Adrenal gland (tissue), 9 donors: ENCODE measurements at regions not wholly inside any gene's neighbourhood (a gene's known extent, or its start where the extent isn't known, plus 50 kb on each side); places are given as distances from the start of the nearest gene placed in this dataset.

Source experiments
- DNase-seq, 7 donors: peaks; one replicate each; pipeline ENCODE4 v3.0.0-alpha.2; 2019 to 2020
- H3K27ac ChIP-seq, 5 donors: fragments of 200-600 bp; sonication (generic) in 4 of 5; 1 replicate in 3 of 5; 2 replicates in 2 of 5; pipeline versions ENCODE4 v1.5.1 to v1.8.0; 2016 to 2020; ENCODE audit warnings: mild to moderate bottlenecking in 1 of 5
- H3K27me3 ChIP-seq: fragments of 200-600 bp; 2 replicates; pipeline ENCODE4 v1.8.0; 2021
- H3K36me3 ChIP-seq, 2 donors: fragments of 200-600 bp; replicated peaks in 1 of 2; 1 replicate in 1 of 2; 2 replicates in 1 of 2; pipeline versions ENCODE4 v1.5.1 to v1.8.0; 2018 to 2022
- H3K4me1 ChIP-seq, 2 donors: fragments of 200-600 bp; replicated peaks in 1 of 2; 1 replicate in 1 of 2; 2 replicates in 1 of 2; pipeline versions ENCODE4 v1.5.1 to v1.8.0; 2018 to 2021
- H3K4me3 ChIP-seq, 4 donors: fragments of 200-600 bp; sonication (generic) in 3 of 4; one replicate each; pipeline ENCODE4 v1.5.1; 2016 to 2018
- H3K9me3 ChIP-seq, 3 donors: fragments of 200-600 bp; sonication (generic) in 1 of 3; replicated peaks in 1 of 3; 1 replicate in 2 of 3; 2 replicates in 1 of 3; pipeline versions ENCODE4 v1.5.1 to v1.8.0; 2016 to 2021
- CTCF ChIP-seq, 6 experiments: fragments of 450-650 bp in 4 of 6; fragments of 200-600 bp in 2 of 6; sonication (generic) in 1 of 6; IDR thresholded peaks; 1 replicate in 5 of 6; 2 replicates in 1 of 6; pipeline versions ENCODE4 v1.5.1 to v1.8.0; 2016 to 2021; ENCODE audit warnings: antibody characterized with exemption in 6 of 6, mild to moderate bottlenecking in 2 of 6, moderate library complexity in 1 of 6
- POLR2A ChIP-seq, 2 donors: fragments of 450-650 bp; IDR thresholded peaks; one replicate each; pipeline ENCODE4 v1.6.1; 2017; ENCODE audit warnings: antibody characterized with exemption in 2 of 2, mild to moderate bottlenecking in 2 of 2, moderate library complexity in 1 of 2
- WGBS, 4 donors: extraction: QIAGEN DNeasy Blood & Tissue Kit in 2 of 4; methylation state at CpG; one replicate each; pipeline versions ENCODE4 v1.1.5 to v1.1.7; 2013 to 2017; 5-methylcytosine and 5-hydroxymethylcytosine counted together
- intact Hi-C, 2 donors: fragments of 100-400 bp; cut with DNase I; formaldehyde crosslinking; loops; one replicate each; pipeline versions ENCODE4 v1.14.1 to v1.15.0; 2022 to 2023
- donor health status: healthy with polysubstance abuse.
- donor health status: Bipolar disorder and iron deficiency.
- donor health status: DM: yes; HTN: yes; CAD: no.
- donor health status: DM: no; HTN: no; CAD: no.
- donor health status: DM: no; HTN: no; CAD: no.

- WGBS, 4 donors = 90 to 100% (median 92%) methylated on average over 2 of the region's 2 CpGs
- Histone ChIP-seq H3K27ac (no peak overlapping the region), H3K4me1 (no peaks in the 10 kb centered on the region), H3K27me3 (no peaks in the 10 kb centered on the region), H3K36me3 (no peaks in the 10 kb centered on the region), H3K9me3 (no peaks in the 10 kb centered on the region), H3K4me3 (no peak overlapping the region)
- TF ChIP-seq CTCF (IDR thresholded peaks at IDR 0.05) (no peak), POLR2A (IDR thresholded peaks at IDR 0.05) (no peak)
- intact Hi-C loops = no loop called here
- no peak for DNase-seq
These were observed 243.1 kb upstream of the SLC39A10 start for GRCh38 chr2:195413944-195414343.

GRCh38 chr2:195413422-195413821 lies 243.6 kb upstream of the SLC39A10 start:
- Histone ChIP-seq H3K36me3 (no peaks in the 10 kb centered on the region), H3K4me1 (no peaks in the 10 kb centered on the region), H3K9me3 (no peaks in the 10 kb centered on the region), H3K27me3 (no peaks in the 10 kb centered on the region), H3K4me3 (no peak overlapping the region), H3K27ac (no peak overlapping the region)
- DNase-seq = no peak
- intact Hi-C loops = no loop called here
- 73 to 78% (median 73%) methylated on average over 6 to 8 of the region's 8 CpGs for WGBS, 4 donors
- no peak for TF ChIP-seq CTCF (IDR thresholded peaks at IDR 0.05)
- no peak for TF ChIP-seq POLR2A (IDR thresholded peaks at IDR 0.05)

GRCh38 chr2:195411219-195411687 lies 245.8 kb upstream of the SLC39A10 start:
- Histone ChIP-seq H3K4me3 (no peak overlapping the region), H3K36me3 (no peaks in the 10 kb centered on the region), H3K4me1 (no peaks in the 10 kb centered on the region), H3K27me3 (no peaks in the 10 kb centered on the region), H3K9me3 (no peaks in the 10 kb centered on the region), H3K27ac (no peak overlapping the region)
- WGBS, 4 donors = 70 to 83% (median 71%) methylated on average over 12 of the region's 12 CpGs
- intact Hi-C loops = no loop called here
- TF ChIP-seq CTCF (IDR thresholded peaks at IDR 0.05) = no peak
- TF ChIP-seq POLR2A (IDR thresholded peaks at IDR 0.05) = no peak
- DNase-seq = peak in 2 of 7 donors; percentile 8 to 16

- H3K27me3 ChIP-seq = no peaks in the 10 kb centered on the region
- no peak overlapping the region for H3K4me3 ChIP-seq
- no peaks in the 10 kb centered on the region for H3K4me1 ChIP-seq
- intact Hi-C loops = no loop called here
- no peak for DNase-seq
- H3K36me3 ChIP-seq = no peaks in the 10 kb centered on the region
- no peak overlapping the region for H3K27ac ChIP-seq
- WGBS, 4 donors = 90 to 97% (median 90%) methylated on average over 2 of the region's 2 CpGs
- no peaks in the 10 kb centered on the region for H3K9me3 ChIP-seq
- TF ChIP-seq CTCF (IDR thresholded peaks at IDR 0.05) = no peak
- no peak for TF ChIP-seq POLR2A (IDR thresholded peaks at IDR 0.05)
These were observed 246.9 kb upstream of the SLC39A10 start for GRCh38 chr2:195410074-195410671.
